ENCODE measurements at regions not wholly inside any gene's neighbourhood (a gene's known extent, or its start where the extent isn't known, plus 50 kb on each side); places are given as distances from the start of the nearest gene placed in this dataset.

GRCh38 chrX:96373047-96373355 is 311.6 kb upstream of the DIAPH2 start:
- peak; percentile 33; the same call in 1 of the 2 replicates for TF ChIP-seq CTCF (IDR thresholded peaks at IDR 0.05)
- TF ChIP-seq ZFX (IDR thresholded peaks at IDR 0.05; ENCODE audit: borderline replicate concordance) = no peak

Measured in 22Rv1 (cell line).